ENCODE measurements at regions not wholly inside any gene's neighbourhood (a gene's known extent, or its start where the extent isn't known, plus 50 kb on each side); places are given as distances from the start of the nearest gene placed in this dataset.

GRCh38 chr22:27596133-27596870, 205.3 kb downstream of the MN1 start:
- peaks cover 0 to 4% (median 0%) of the 10 kb centered on the region in 3 donors for H3K27me3 ChIP-seq (ENCODE audit: control insufficient read depth in 3 of 3, insufficient read depth in 3 of 3, low read length in 3 of 3)
- FAIRE-seq (no peak), DNase-seq (no peak)
- no peaks in the 10 kb centered on the region for H3K4me1 ChIP-seq (ENCODE audit: control insufficient read depth in 3 of 3, insufficient read depth in 2 of 3, low read depth in 1 of 3, low read length in 2 of 3)
- peak overlapping the region in 1 of 3 donors; percentile 6 for H3K27ac ChIP-seq (ENCODE audit: low read depth in 1 of 3, low read length in 2 of 3)
- 70 to 84% (median 77%) methylated on average over 8 of the region's 8 CpGs for WGBS, 3 donors
- no peak overlapping the region for H3K4me3 ChIP-seq (ENCODE audit: low read depth in 1 of 3, low read length in 3 of 3)
- H3K9me3 ChIP-seq (ENCODE audit: control insufficient read depth in 2 of 2, insufficient read depth in 1 of 2, low read depth in 1 of 2, low read length in 1 of 2): no peaks in the 10 kb centered on the region
- no peaks in the 10 kb centered on the region for H3K36me3 ChIP-seq (ENCODE audit: control insufficient read depth in 3 of 3, insufficient read depth in 2 of 3, low read depth in 1 of 3, low read length in 3 of 3)

GRCh38 chr22:27597703-27598444, 203.7 kb downstream of the MN1 start:
- FAIRE-seq (no peak), DNase-seq (peak; percentile 10 to 32)
- no peaks in the 10 kb centered on the region for H3K36me3 ChIP-seq (ENCODE audit: control insufficient read depth in 3 of 3, insufficient read depth in 2 of 3, low read depth in 1 of 3, low read length in 3 of 3)

GRCh38 chr22:27598792-27599191, 202.8 kb downstream of the MN1 start:
- Histone ChIP-seq H3K4me1 (ENCODE audit: control insufficient read depth in 3 of 3, insufficient read depth in 2 of 3, low read depth in 1 of 3, low read length in 2 of 3) (no peaks in the 10 kb centered on the region), H3K27ac (ENCODE audit: low read depth in 1 of 3, low read length in 2 of 3) (no peak overlapping the region)
- 77 to 85% (median 80%) methylated on average over 1 of the region's 1 CpG for WGBS, 3 donors

More at GRCh38 chr22:27597703-27598444, 203.7 kb downstream of the MN1 start:
- no peak overlapping the region for H3K27ac ChIP-seq (ENCODE audit: low read depth in 1 of 3, low read length in 2 of 3)
- H3K4me3 ChIP-seq (ENCODE audit: low read depth in 1 of 3, low read length in 3 of 3): no peak overlapping the region
- WGBS, 3 donors: 50 to 71% (median 64%) methylated on average over 1 of the region's 1 CpG
- peaks cover 0 to 4% (median 0%) of the 10 kb centered on the region in 3 donors for H3K27me3 ChIP-seq (ENCODE audit: control insufficient read depth in 3 of 3, insufficient read depth in 3 of 3, low read length in 3 of 3)
- no peaks in the 10 kb centered on the region for H3K4me1 ChIP-seq (ENCODE audit: control insufficient read depth in 3 of 3, insufficient read depth in 2 of 3, low read depth in 1 of 3, low read length in 2 of 3)
- H3K9me3 ChIP-seq (ENCODE audit: control insufficient read depth in 2 of 2, insufficient read depth in 1 of 2, low read depth in 1 of 2, low read length in 1 of 2): no peaks in the 10 kb centered on the region

GRCh38 chr22:27601195-27601594, 200.4 kb downstream of the MN1 start:
- no peaks in the 10 kb centered on the region for H3K36me3 ChIP-seq (ENCODE audit: control insufficient read depth in 3 of 3, insufficient read depth in 2 of 3, low read depth in 1 of 3, low read length in 3 of 3)
- WGBS, 3 donors: 68 to 74% (median 71%) methylated on average over 9 of the region's 9 CpGs
- no peak overlapping the region for H3K4me3 ChIP-seq (ENCODE audit: low read depth in 1 of 3, low read length in 3 of 3)
- no peak for FAIRE-seq
- no peaks in the 10 kb centered on the region for H3K4me1 ChIP-seq (ENCODE audit: control insufficient read depth in 3 of 3, insufficient read depth in 2 of 3, low read depth in 1 of 3, low read length in 2 of 3)
- H3K9me3 ChIP-seq (ENCODE audit: control insufficient read depth in 2 of 2, insufficient read depth in 1 of 2, low read depth in 1 of 2, low read length in 1 of 2): peaks cover 0 to 5% of the 10 kb centered on the region in 2 donors
- no peak overlapping the region for H3K27ac ChIP-seq (ENCODE audit: low read depth in 1 of 3, low read length in 2 of 3)
- peaks cover 0 to 4% (median 2%) of the 10 kb centered on the region in 3 donors for H3K27me3 ChIP-seq (ENCODE audit: control insufficient read depth in 3 of 3, insufficient read depth in 3 of 3, low read length in 3 of 3)
- DNase-seq: no peak

More at GRCh38 chr22:27598792-27599191, 202.8 kb downstream of the MN1 start:
- Histone ChIP-seq H3K27me3 (ENCODE audit: control insufficient read depth in 3 of 3, insufficient read depth in 3 of 3, low read length in 3 of 3) (peaks cover 0 to 4% (median 0%) of the 10 kb centered on the region in 3 donors), H3K36me3 (ENCODE audit: control insufficient read depth in 3 of 3, insufficient read depth in 2 of 3, low read depth in 1 of 3, low read length in 3 of 3) (no peaks in the 10 kb centered on the region), H3K4me3 (ENCODE audit: low read depth in 1 of 3, low read length in 3 of 3) (no peak overlapping the region), H3K9me3 (ENCODE audit: control insufficient read depth in 2 of 2, insufficient read depth in 1 of 2, low read depth in 1 of 2, low read length in 1 of 2) (no peaks in the 10 kb centered on the region)
- FAIRE-seq (no peak), DNase-seq (no peak)

- no peak for FAIRE-seq
- H3K36me3 ChIP-seq (ENCODE audit: control insufficient read depth in 3 of 3, insufficient read depth in 2 of 3, low read depth in 1 of 3, low read length in 3 of 3): no peaks in the 10 kb centered on the region
- WGBS, 3 donors: 40 to 68% (median 51%) methylated on average over 6 of the region's 6 CpGs
- peaks cover 0 to 5% of the 10 kb centered on the region in 2 donors for H3K9me3 ChIP-seq (ENCODE audit: control insufficient read depth in 2 of 2, insufficient read depth in 1 of 2, low read depth in 1 of 2, low read length in 1 of 2)
- peaks cover 0 to 4% (median 2%) of the 10 kb centered on the region in 3 donors for H3K27me3 ChIP-seq (ENCODE audit: control insufficient read depth in 3 of 3, insufficient read depth in 3 of 3, low read length in 3 of 3)
- H3K4me1 ChIP-seq (ENCODE audit: control insufficient read depth in 3 of 3, insufficient read depth in 2 of 3, low read depth in 1 of 3, low read length in 2 of 3): no peaks in the 10 kb centered on the region
- no peak overlapping the region for H3K4me3 ChIP-seq (ENCODE audit: low read depth in 1 of 3, low read length in 3 of 3)
- no peak for DNase-seq
- H3K27ac ChIP-seq (ENCODE audit: low read depth in 1 of 3, low read length in 2 of 3): no peak overlapping the region
These were observed 199.2 kb downstream of the MN1 start for GRCh38 chr22:27602390-27602789.

GRCh38 chr22:27603111-27603799, 198.3 kb downstream of the MN1 start:
- 85 to 91% (median 86%) methylated on average over 11 of the region's 11 CpGs for WGBS, 3 donors
- Histone ChIP-seq H3K36me3 (ENCODE audit: control insufficient read depth in 3 of 3, insufficient read depth in 2 of 3, low read depth in 1 of 3, low read length in 3 of 3) (no peaks in the 10 kb centered on the region), H3K27me3 (ENCODE audit: control insufficient read depth in 3 of 3, insufficient read depth in 3 of 3, low read length in 3 of 3) (peaks cover 0 to 4% (median 2%) of the 10 kb centered on the region in 3 donors), H3K27ac (ENCODE audit: low read depth in 1 of 3, low read length in 2 of 3) (no peak overlapping the region), H3K9me3 (ENCODE audit: control insufficient read depth in 2 of 2, insufficient read depth in 1 of 2, low read depth in 1 of 2, low read length in 1 of 2) (peaks cover 0 to 5% of the 10 kb centered on the region in 2 donors), H3K4me1 (ENCODE audit: control insufficient read depth in 3 of 3, insufficient read depth in 2 of 3, low read depth in 1 of 3, low read length in 2 of 3) (no peaks in the 10 kb centered on the region), H3K4me3 (ENCODE audit: low read depth in 1 of 3, low read length in 3 of 3) (no peak overlapping the region)
- DNase-seq (no peak), FAIRE-seq (no peak)

GRCh38 chr22:27603800-27604144, 197.8 kb downstream of the MN1 start:
- no peak for DNase-seq

GRCh38 chr22:27605390-27605789, 196.2 kb downstream of the MN1 start:
- Histone ChIP-seq H3K4me3 (ENCODE audit: low read depth in 1 of 3, low read length in 3 of 3) (no peak overlapping the region), H3K9me3 (ENCODE audit: control insufficient read depth in 2 of 2, insufficient read depth in 1 of 2, low read depth in 1 of 2, low read length in 1 of 2) (peaks cover 0 to 8% of the 10 kb centered on the region in 2 donors), H3K36me3 (ENCODE audit: control insufficient read depth in 3 of 3, insufficient read depth in 2 of 3, low read depth in 1 of 3, low read length in 3 of 3) (no peaks in the 10 kb centered on the region), H3K4me1 (ENCODE audit: control insufficient read depth in 3 of 3, insufficient read depth in 2 of 3, low read depth in 1 of 3, low read length in 2 of 3) (peaks cover 0 to 4% (median 0%) of the 10 kb centered on the region in 3 donors), H3K27ac (ENCODE audit: low read depth in 1 of 3, low read length in 2 of 3) (no peak overlapping the region), H3K27me3 (ENCODE audit: control insufficient read depth in 3 of 3, insufficient read depth in 3 of 3, low read length in 3 of 3) (peaks cover 0 to 4% (median 2%) of the 10 kb centered on the region in 3 donors)
- FAIRE-seq (no peak), DNase-seq (no peak)
- 65 to 90% (median 76%) methylated on average over 4 of the region's 4 CpGs for WGBS, 3 donors

More at GRCh38 chr22:27603800-27604144, 197.8 kb downstream of the MN1 start:
- WGBS, 3 donors: 73 to 87% (median 84%) methylated on average over 9 of the region's 9 CpGs
- Histone ChIP-seq H3K4me1 (ENCODE audit: control insufficient read depth in 3 of 3, insufficient read depth in 2 of 3, low read depth in 1 of 3, low read length in 2 of 3) (no peaks in the 10 kb centered on the region), H3K27me3 (ENCODE audit: control insufficient read depth in 3 of 3, insufficient read depth in 3 of 3, low read length in 3 of 3) (peaks cover 0 to 4% (median 2%) of the 10 kb centered on the region in 3 donors), H3K4me3 (ENCODE audit: low read depth in 1 of 3, low read length in 3 of 3) (no peak overlapping the region), H3K9me3 (ENCODE audit: control insufficient read depth in 2 of 2, insufficient read depth in 1 of 2, low read depth in 1 of 2, low read length in 1 of 2) (peaks cover 0 to 5% of the 10 kb centered on the region in 2 donors), H3K27ac (ENCODE audit: low read depth in 1 of 3, low read length in 2 of 3) (no peak overlapping the region), H3K36me3 (ENCODE audit: control insufficient read depth in 3 of 3, insufficient read depth in 2 of 3, low read depth in 1 of 3, low read length in 3 of 3) (no peaks in the 10 kb centered on the region)
- FAIRE-seq: no peak
